ENCODE measurements at regions not wholly inside any gene's neighbourhood (a gene's known extent, or its start where the extent isn't known, plus 50 kb on each side); places are given as distances from the start of the nearest gene placed in this dataset.

DNA sequence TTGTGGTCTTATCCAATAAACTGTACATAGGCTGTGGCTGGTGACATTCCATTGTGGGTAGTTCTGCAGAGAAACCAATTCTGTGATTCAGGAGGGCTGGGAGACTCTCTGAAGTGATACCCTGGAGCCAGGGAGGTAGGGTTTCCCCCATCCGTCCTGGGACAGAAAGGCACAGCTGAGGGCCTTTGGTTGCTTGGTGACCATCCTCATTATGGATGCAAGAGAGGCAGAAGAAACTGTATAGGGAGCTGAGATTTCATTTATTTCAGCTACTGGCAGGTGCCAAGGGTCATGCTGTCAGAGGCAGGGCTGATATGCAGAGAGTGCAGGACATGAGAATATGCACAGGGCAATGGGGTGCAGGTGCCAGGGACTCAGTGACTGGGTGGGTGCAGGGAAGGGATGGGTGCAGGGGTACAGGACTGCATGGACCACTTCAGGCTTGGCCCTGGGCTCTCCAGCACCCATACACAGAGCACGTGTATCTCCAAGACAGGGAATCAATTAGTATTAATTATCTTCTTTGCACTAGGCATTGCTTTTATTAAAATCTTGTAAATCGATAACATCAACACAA, 236.5 kb downstream of the ICE1 start:
- no peak for DNase-seq

DNA sequence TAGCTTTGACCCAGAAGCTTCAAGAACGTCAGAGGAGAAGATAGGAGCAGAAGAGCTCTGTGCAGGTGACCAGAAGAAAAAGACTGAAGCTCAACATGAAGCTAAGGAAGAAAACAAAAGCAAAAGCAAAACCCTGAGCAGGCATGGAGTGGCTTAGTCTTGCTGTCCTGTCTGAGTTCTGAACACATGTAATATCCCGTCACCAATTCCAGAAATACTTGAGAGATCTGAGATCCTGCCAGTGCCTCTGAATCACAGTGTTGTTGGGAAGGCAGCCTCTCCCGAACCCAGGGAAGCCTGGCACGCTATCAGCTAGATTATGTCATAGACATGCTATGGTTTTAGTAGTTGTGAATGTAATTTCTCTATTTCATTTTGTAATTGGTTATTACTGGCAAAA, 235.7 kb downstream of the ICE1 start:
- no peak for DNase-seq

DNA sequence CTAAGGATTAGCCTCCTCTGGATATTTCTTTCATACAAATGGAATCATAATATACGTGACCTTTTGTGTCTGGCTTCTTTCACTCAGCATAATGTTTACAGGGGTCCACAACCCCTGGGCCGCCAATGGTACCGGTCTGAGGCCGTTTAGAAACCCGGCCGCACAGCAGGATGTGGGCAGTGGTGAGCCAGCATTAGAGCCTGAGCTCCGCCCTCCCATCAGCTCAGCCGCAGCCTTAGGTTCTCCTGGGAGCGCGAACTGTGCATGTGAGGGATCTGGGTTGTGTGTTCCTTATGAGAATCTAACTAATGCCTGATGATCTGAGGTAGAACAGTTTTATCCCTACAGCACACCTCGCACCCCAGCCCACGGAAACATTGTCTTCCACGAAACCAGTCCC, 229.7 kb downstream of the ICE1 start:
- no peak for DNase-seq

DNA sequence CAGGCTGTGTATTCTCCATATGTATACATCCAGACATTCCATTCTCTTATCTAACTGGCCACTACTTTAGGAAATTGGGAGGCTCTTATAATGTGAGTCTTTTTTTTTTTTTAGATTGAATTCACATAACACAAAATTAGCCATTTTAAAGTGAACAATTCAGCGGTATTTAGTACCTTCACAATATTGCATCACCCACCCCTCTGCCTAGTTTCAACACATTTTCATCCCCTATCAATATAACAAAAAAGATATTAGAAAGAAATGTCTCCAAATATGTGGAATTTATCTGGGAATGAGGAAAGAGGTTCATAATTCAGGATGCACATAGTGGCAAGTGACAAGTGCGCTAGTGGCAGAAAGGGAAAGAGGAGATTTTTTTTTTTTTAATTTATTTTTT, 228.5 kb downstream of the ICE1 start:
- no peak for DNase-seq

DNA sequence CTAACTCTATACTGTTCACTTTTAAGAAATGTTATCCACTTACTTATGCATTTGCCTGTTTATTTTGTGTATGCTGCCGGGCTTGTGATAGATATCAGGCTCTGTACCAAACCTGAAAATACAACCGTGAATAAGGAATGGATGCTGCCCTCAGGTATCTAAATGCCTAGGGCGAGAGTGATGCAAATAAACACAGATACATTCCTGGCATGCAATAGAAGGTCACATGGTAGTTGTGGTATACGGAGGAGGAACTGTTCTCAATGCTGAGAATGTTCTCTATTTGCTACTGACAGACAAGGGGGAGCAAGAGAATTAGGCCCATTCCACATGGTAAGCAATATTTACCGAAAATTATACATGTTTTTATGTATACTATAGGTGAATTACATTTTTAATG, 227.8 kb downstream of the ICE1 start:
- no peak for DNase-seq

DNA sequence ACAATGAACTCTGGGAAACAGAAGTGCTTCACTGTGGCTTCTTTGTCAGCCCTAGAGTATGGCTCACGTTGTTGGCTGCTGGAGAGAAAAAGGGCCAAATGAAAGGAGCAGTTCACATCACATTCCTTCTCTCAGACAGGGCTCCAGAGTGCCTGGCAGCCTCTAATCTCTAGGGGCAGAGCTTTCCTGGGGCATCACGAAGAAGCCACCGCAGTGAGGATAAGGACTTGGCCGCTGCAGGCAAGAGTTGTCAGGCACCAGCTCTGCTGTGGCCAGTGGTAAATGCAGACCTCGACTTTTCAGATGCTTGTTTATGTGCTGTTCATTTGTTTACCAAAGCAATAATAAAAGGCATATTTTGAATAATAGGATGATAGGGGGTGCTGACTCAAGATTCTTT, 227.2 kb downstream of the ICE1 start:
- DNase-seq: no peak

DNA sequence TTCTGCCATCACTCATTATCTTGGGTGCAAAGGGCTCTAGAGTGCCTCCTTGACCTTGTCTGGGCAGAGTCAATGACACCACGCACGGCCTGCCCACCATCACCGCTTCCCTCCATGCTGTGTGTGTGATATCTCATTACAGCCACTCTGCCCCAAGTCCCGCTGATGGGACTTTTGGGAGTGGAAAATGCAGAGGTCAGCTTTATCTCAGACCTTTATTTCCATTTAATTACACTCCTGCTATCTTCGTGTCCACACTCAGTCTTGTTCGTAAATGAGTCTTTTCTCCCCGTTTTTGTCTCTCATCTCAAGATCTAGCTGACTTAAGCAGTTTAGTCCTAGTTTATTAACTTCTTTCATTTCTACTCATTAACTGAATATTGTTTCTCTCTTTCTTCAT, 226.2 kb downstream of the ICE1 start:
- no peak for DNase-seq

DNA sequence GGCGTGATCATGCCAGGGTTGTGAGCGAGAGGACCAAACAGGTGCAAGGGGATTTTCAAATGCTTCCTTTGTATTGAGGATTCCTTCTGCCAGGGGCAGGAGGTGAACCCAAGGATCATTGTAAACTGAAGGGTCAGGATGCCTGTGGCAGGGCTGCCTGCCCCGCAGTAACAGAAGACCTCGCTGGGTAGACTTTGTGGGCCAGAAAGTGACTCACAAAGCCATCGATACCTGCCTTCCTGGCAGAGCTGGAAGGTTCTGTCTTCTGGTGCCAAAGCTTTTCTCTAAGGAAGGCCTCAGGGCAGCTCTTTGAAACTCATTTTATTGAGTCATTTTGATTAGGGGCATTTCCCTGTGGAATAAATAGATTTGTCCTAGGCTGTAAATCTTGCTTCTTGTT, 223.4 kb downstream of the ICE1 start:
- no peak for DNase-seq

DNA sequence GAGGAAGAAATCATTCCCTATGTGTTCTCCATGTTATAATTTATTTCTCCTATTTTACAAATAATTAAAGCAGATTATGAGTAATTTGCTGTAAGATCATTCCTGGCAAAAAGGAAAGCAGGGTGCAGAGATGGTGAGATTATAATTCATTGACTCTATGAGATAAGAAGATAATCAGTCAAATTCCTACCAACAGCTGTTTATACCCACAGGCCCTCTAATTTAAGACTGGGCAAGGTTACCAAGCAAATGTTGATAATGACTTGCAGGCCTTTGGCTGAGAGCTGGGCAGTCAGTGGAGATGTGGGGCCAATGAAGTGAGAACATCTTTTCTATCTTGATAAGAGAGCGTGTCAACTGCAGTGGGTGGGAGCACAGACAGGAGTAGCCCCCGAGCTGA, 222.7 kb downstream of the ICE1 start:
- DNase-seq: no peak

DNA sequence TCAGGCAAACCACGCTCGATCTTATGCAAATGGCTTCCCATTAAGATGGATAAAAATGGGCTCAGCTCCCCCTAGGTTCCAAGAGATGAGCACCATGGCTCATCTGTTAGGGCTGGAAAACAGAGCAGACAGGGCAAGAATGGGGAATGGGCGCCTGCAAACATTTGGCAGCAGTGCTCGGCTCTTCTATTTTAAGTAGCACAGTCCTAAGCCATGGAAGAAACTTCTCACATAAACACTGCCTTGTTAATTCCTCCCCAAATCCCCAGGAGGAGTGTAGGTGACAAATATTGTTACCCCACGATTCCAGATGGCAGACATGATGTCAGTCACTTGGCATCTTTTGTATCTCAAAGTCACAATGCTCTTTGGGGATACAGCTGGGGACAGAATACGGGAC, 221.8 kb downstream of the ICE1 start:
- no peak for DNase-seq

DNA sequence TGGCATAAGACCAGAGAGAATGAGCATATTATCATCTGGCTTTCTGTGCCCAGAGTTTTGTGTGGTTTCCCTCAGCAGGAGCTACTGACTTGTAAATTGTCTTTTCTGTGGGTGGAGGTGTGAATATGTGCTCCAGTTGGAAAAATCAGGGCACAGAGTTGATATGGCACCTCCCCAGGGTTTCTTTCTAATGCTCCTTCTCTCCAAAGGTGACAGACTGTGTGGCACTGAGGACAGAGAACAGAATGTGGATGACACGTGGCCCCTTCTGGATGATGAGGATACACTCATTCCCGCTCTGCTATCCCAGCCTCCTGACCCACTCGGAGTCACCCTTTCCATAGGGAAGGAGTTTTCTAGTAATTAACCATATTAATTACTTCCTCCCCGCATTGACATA, 221.0 kb downstream of the ICE1 start:
- DNase-seq: no peak

DNA sequence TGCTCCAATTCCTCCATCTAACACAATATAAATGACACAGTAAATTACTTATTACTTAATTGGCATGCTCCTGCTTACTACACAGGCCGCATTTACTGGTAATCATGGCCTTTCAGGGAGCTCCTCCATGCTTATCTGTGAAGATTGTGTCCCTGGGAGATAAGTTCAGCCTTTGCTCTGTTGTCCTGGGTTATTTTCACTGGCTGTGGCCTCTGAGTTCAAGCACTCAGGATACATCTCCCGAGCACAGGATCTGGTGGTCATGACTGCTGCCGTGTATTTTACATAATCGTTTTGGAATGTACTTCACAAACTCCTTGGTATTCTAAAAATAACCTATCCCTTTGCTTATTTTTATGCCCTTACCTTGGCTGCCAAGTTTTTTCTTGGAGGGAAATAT, 215.7 kb downstream of the ICE1 start:
- DNase-seq: no peak

DNA sequence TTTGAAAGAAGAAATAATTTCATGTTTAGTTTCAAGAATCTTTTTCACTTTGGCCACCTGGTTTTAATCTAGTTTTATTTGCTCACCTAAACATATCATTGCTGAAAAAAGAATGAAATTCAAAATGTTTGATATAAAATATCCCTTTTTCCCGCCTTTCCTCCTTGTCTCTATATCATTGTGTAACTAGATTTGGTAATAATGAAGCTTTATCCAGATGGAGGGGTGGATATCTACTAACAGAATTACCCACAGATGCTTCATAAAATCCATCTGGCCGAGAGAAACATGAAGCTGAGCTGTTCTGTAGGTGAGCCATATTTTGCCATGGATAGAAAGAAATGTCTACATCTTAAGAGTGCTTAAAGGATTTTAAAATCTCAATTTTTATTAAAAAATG, 214.7 kb downstream of the ICE1 start:
- no peak for DNase-seq

DNA sequence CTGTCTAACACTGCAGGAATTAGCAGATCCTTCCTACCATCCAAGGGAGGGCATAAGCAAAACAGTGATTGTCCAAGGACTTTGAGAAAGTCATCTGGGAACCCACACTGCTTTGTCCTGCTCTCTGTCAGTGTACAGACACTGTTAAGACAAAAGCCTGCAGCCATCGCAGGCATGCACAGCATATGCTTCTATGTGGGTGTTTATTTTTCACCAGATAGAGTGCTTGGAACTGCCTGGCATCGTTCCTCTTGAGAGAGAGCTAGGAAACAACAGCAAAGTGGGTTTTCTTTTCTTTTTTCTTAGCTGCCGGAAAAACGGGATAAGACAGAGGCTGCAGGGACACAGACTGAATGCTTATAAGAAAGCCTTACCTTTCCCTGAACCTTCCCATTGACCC, 212.3 kb downstream of the ICE1 start:
- DNase-seq: no peak

DNA sequence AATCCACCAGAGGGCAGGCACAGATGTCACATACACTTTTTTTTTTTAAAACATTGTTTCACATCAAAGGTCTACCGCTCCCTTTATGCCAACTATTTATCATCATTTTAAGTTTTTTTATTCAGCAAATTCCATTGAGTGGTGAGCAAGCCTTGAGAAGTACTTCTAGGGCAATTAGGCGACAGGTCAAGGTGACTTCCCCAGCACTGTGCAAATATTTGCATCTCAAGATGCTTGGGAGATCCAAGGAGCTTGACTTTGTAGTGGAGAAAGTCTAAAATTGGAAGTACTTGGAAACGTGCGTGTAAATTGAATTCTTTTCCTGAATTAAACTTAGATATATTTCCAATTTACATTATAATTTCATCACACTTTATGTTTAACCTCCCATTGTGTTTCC, 211.1 kb downstream of the ICE1 start:
- DNase-seq: no peak

DNA sequence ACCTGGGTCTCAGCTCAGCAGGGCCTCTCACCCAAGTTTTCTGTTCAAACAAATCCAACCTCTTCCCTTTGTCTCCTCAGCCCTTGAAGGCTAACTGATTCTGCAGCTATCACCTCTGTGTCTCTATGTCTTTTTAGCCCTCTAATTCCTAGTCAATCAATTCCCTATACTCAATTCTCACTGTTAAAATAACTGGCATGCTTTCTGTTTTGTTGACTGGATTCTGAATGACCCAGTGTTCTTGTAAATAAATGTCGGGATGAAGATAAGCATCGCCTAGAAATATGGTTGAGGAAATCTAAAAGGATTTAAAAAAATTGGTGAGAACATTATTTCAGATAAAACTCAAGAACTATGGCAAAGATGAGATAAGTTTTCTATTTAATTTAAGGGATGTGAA, 210.2 kb downstream of the ICE1 start:
- DNase-seq: no peak

DNA sequence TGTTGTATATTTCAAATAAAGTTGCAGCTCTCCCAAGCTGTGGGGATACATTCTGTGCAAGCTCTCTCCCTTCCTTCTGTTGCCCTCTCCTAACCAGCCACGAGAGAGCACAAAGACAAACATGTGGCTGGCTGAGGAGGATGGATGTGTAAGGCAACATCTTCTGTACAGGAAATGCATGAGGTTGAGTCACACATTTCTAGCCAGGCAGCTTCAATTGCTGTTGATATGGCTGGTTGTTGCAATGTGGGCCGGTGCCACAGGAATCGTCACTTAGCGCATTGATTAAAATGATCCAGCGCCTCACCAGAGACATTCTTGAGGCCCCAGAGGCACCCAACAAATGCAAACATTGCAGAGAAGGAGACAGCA, 207.1 kb downstream of the ICE1 start:
- DNase-seq: no peak

DNA sequence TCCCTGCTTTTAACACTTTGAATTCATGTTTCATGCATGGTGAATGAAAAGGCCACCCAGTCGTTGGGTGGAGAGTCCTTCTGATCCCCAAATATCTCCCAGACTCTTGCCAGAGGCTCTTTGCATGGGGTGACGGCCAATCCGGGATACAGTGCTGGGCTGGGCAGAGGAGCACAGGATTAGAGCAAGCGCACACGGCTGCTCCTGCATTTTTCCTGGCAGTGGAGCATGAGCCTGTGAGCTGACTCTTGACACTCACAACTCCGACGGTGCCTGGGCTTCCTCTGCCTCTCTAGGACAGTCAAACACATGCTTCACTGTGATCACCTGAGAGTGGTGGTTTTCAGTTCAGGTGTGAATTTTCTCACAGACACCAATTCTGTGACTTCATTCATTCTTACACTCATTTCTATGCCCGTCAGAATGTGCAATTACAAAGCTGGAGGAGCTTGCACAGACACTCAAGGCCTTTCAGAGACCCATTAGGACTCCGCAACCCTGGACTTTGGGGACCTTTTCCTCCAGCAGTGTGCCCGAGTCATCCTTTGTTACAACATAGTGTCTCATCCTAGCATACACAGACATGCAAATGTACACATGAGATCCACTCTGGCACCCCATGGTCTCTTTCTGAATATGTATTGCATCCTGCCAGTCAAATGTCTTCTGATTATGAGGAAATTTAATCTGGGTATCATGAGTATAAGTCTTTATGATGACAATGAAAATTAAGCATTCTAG, 206.6 kb downstream of the ICE1 start:
- DNase-seq: no peak

DNA sequence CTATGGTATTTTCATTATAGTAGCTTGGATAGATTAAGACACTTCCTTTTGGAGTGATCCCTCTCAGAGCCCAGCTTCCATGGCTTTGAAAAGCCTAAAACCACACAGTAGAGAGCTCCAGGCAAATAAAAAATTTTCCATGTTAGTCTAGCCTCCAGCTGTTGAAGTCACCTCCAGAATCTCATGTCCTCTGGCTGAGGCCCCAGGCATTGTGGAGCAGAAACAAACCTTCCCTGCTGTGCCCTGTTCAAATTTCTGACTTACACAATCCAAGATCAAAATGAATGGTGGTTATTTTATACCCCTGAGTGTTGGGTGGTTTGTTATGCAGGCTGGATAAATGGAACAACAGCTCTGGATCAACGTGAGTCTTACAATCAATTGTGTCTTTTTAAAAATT, 203.9 kb downstream of the ICE1 start:
- no peak for DNase-seq

DNA sequence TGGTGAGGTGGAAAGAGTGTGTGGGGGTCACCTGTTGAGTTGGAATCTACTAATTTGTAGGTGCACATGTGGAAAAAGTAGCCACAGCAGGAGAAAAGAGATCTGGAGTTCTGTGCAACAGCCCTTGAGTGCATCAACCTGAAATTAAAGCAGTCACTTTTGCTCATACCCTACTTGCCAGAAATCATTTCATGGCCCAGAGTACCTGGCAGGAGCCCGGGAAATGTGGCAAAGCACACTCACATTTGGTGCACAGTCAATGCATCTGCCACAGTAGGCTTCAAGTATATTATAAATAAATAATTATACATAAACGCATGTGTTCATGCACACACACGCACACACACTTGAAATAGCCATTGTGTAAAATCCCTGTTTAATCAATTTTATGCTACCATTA, 203.0 kb downstream of the ICE1 start:
- DNase-seq: no peak

DNA sequence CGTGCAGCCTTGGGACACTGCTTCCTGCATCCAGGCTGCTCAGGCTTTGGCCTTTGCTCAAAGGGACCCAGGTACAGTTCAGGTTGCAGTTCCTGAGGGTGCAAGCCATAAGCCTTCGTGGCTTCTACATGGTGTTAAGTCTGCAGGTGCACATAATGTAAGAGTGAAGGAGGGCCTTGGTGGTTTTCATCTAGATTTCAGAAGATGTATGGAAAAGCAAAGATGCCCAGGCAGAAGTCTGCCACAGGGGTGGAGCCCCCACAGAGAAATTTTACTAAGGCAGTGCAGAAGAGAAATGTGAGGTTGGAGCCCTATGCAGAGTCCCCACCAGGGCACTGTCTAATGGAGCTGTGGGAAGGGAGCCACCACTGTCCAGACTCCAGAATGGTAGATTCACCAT, 200.9 kb downstream of the ICE1 start:
- no peak for DNase-seq

DNA sequence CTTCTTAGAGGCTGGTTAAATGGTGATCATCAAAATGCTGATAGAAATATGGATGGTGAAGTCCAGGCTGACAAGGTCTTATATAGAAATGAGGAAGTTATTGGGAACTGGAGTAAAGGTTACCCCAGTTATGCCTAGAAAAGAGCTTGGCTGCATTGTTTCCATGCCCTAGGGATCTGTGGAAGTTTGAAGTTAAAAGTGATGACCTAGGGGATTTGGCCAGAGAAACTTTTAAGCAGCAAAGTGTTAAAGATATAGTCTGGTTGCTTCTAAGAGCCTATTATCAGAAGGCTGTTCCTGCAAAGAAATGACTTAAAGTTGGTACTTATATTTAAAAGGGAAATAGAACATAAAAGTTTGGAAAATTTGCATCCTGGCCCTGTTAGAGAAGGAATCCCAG, 200.3 kb downstream of the ICE1 start:
- DNase-seq: no peak

DNA sequence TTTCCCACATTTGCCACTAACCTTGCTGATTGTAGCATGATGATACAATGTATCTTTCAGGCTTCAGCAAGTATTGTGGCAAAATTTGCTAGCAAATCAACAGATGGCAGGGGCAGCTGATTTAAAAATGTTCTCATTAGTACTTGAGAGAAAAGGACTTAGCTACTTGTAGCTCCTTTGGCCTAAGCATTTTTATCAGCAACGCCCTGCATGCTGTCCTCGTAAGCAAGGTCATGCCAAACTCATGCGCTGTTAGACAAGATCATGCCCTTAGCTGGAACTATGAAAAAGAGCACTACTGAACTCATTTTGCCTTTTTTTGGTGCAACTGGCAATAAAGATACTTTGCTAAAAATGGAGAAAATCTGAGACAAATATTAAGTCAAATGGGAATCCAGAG, 197.1 kb downstream of the ICE1 start:
- no peak for DNase-seq

DNA sequence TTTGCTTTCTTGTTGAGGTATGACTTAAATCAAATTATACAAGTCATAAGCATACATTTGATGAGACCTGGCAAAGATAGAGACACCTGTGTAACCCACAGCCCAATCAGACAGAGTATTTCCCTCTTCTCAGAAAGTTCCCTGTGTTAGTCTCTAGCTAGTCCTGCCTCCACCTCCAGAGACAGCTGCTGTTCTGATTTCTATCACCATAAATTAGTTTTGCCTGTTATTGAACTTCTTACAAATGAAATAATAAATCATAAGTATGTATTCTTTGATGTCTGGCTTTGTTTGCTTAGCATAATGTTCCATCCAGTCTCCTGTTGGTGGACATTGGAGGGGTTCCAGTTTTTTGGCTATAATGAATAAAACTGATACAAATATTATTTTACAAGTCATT, 194.5 kb downstream of the ICE1 start:
- no peak for DNase-seq

DNA sequence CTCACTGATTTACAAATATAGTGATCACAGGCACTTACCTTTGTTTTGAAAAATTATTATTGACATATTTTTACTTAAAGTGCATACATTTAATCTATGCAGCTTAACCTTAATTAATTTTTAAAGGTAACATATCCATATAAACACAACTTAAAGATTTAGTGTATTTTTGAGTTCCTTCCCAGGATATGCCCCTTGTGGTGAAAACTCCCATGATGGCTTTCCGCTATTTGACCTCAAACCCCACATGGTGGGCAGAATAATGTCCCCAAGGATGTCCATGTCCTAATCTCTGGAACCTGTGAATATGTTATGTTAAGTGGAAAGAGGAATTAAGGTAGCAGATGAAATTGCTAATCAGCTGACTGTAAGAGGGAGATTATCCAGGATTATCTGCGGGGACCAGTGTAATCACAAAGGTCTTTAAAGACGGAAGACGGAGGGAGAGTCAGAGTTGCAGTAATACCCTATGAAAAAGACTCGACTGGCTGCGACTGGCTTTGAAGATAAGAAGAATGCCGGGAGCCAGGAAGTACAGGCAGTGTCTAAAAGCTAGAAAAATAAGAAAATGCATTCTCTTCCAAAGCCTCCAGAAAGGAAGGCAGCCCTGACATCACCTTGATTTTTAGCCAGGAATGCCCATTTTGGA, 193.9 kb downstream of the ICE1 start:
- no peak for DNase-seq

Measured in islet precursor cell (in vitro differentiated cells).